Upper lobe of left lung (tissue), 6 donors: ENCODE measurements at regions not wholly inside any gene's neighbourhood (a gene's known extent, or its start where the extent isn't known, plus 50 kb on each side); places are given as distances from the start of the nearest gene placed in this dataset.

ENCODE experiments used
- ATAC-seq, 2 donors: fragments of 200-7000 bp; cut with Tn5 transposase; one replicate each; pipeline ENCODE4 v1.9.1; 2022; ENCODE audit warnings: mild to moderate bottlenecking in 2 of 2, moderate library complexity in 2 of 2; ENCODE audit not compliant: low FRiP score in 2 of 2
- DNase-seq, 2 donors: peaks; one replicate each; pipeline ENCODE4 v3.0.0-alpha.2; 2019 to 2020
- H3K27ac ChIP-seq, 4 donors: fragments of 200-600 bp; sonication (generic); one replicate each; pipeline ENCODE4 v1.5.1; 2016 to 2019
- H3K27me3 ChIP-seq, 4 donors: fragments of 200-600 bp; sonication (generic); one replicate each; pipeline ENCODE4 v1.5.1; 2017 to 2019
- H3K36me3 ChIP-seq, 4 donors: fragments of 200-600 bp; sonication (generic); one replicate each; pipeline ENCODE4 v1.5.1; 2016 to 2019
- H3K4me1 ChIP-seq, 4 donors: fragments of 200-600 bp; sonication (generic); one replicate each; pipeline ENCODE4 v1.5.1; 2018 to 2019
- H3K4me3 ChIP-seq, 4 donors: fragments of 200-600 bp; sonication (generic); one replicate each; pipeline ENCODE4 v1.5.1; 2017 to 2019; ENCODE audit warnings: mild to moderate bottlenecking in 2 of 4, moderate library complexity in 1 of 4
- H3K9me3 ChIP-seq, 4 donors: fragments of 200-600 bp; sonication (generic); one replicate each; pipeline ENCODE4 v1.5.1; 2018 to 2019
- CTCF ChIP-seq, 6 experiments: fragments of 450-650 bp in 4 of 6; fragments of 200-600 bp in 2 of 6; sonication (generic) in 2 of 6; IDR thresholded peaks; one replicate each; pipeline ENCODE4 v1.5.1; 2016 to 2019; ENCODE audit warnings: antibody characterized with exemption in 6 of 6
- EP300 ChIP-seq, 4 donors: sonication (generic); formaldehyde crosslinking; IDR thresholded peaks; one replicate each; pipeline ENCODE4 v1.5.1; 2017; ENCODE audit warnings: antibody characterized with exemption in 4 of 4, control low read depth in 2 of 4
- POLR2A ChIP-seq, 4 donors: fragments of 450-650 bp; IDR thresholded peaks; one replicate each; pipeline ENCODE4 v1.5.1; 2016 to 2017; ENCODE audit warnings: antibody characterized with exemption in 4 of 4, mild to moderate bottlenecking in 2 of 4
- POLR2AphosphoS5 ChIP-seq, 2 donors: sonication (generic); formaldehyde crosslinking; IDR thresholded peaks; one replicate each; pipeline ENCODE4 v1.5.1; 2017; ENCODE audit warnings: antibody characterized with exemption in 2 of 2
- WGBS, 2 donors: methylation state at CpG; one replicate each; pipeline ENCODE4 v1.1.5; 2017 to 2018; 5-methylcytosine and 5-hydroxymethylcytosine counted together
- donor health status: DM: no; HTN: no; CAD: no; lungs with moderate emphysema.
- donor health status: DM: no; HTN: yes; CAD: no; lungs with severe emphysema.

- DNase-seq (peak in 1 of 2 donors; percentile 50), ATAC-seq (peak; percentile 52 to 83)
- 20 to 30% methylated on average over 7 of the region's 7 CpGs for WGBS, 2 donors
Measured at GRCh38 chr12:4118017-4118510, 155.5 kb upstream of the CCND2 start.

GRCh38 chr12:4117386-4118016, 156.1 kb upstream of the CCND2 start:
- WGBS, 2 donors: 75 to 94% methylated on average over 10 to 12 of the region's 12 CpGs
- H3K27ac ChIP-seq: no peak overlapping the region
- no peak overlapping the region for H3K4me3 ChIP-seq
- DNase-seq (no peak), ATAC-seq (no peak)
- no peaks in the 10 kb centered on the region for H3K36me3 ChIP-seq
- H3K9me3 ChIP-seq: no peaks in the 10 kb centered on the region
- peaks cover 0 to 23% (median 12%) of the 10 kb centered on the region in 4 donors for H3K4me1 ChIP-seq
- no peaks in the 10 kb centered on the region for H3K27me3 ChIP-seq
- no peak for TF ChIP-seq CTCF (IDR thresholded peaks at IDR 0.05)
- TF ChIP-seq POLR2A (IDR thresholded peaks at IDR 0.05): no peak
- no peak for TF ChIP-seq EP300 (IDR thresholded peaks at IDR 0.05)
- no peak for TF ChIP-seq POLR2AphosphoS5 (IDR thresholded peaks at IDR 0.05)

More at GRCh38 chr12:4118017-4118510, 155.5 kb upstream of the CCND2 start:
- no peaks in the 10 kb centered on the region for H3K27me3 ChIP-seq
- peaks cover 0 to 23% (median 12%) of the 10 kb centered on the region in 4 donors for H3K4me1 ChIP-seq
- no peak for TF ChIP-seq POLR2AphosphoS5 (IDR thresholded peaks at IDR 0.05)
- no peak for TF ChIP-seq CTCF (IDR thresholded peaks at IDR 0.05)
- TF ChIP-seq EP300 (IDR thresholded peaks at IDR 0.05): no peak
- no peak for TF ChIP-seq POLR2A (IDR thresholded peaks at IDR 0.05)
- no peak overlapping the region for H3K4me3 ChIP-seq
- H3K9me3 ChIP-seq: no peaks in the 10 kb centered on the region
- H3K36me3 ChIP-seq: no peaks in the 10 kb centered on the region
- H3K27ac ChIP-seq: no peak overlapping the region

- Histone ChIP-seq H3K9me3 (no peaks in the 10 kb centered on the region), H3K27ac (no peak overlapping the region), H3K36me3 (no peaks in the 10 kb centered on the region), H3K4me3 (no peak overlapping the region), H3K27me3 (no peaks in the 10 kb centered on the region), H3K4me1 (peaks cover 0 to 23% (median 12%) of the 10 kb centered on the region in 4 donors)
- no peak for TF ChIP-seq POLR2A (IDR thresholded peaks at IDR 0.05)
- no peak for TF ChIP-seq EP300 (IDR thresholded peaks at IDR 0.05)
- no peak for TF ChIP-seq CTCF (IDR thresholded peaks at IDR 0.05)
- TF ChIP-seq POLR2AphosphoS5 (IDR thresholded peaks at IDR 0.05): no peak
- ATAC-seq (no peak), DNase-seq (no peak)
- WGBS, 2 donors: 52 to 59% methylated on average over 12 of the region's 12 CpGs
Measured at GRCh38 chr12:4116251-4117111, 157.1 kb upstream of the CCND2 start.

GRCh38 chr12:4115570-4115969, 158.0 kb upstream of the CCND2 start:
- no peaks in the 10 kb centered on the region for H3K9me3 ChIP-seq
- no peak overlapping the region for H3K27ac ChIP-seq
- WGBS, 2 donors: 47 to 60% methylated on average over 10 of the region's 10 CpGs
- no peak overlapping the region for H3K4me3 ChIP-seq
- H3K4me1 ChIP-seq: peaks cover 0 to 23% (median 12%) of the 10 kb centered on the region in 4 donors
- no peak for DNase-seq
- no peaks in the 10 kb centered on the region for H3K36me3 ChIP-seq
- TF ChIP-seq POLR2AphosphoS5 (IDR thresholded peaks at IDR 0.05) (no peak), EP300 (IDR thresholded peaks at IDR 0.05) (no peak)
- no peak for ATAC-seq
- no peaks in the 10 kb centered on the region for H3K27me3 ChIP-seq

GRCh38 chr12:4114986-4115385, 158.6 kb upstream of the CCND2 start:
- no peak overlapping the region for H3K4me3 ChIP-seq
- no peak for ATAC-seq
- peaks cover 0 to 23% (median 12%) of the 10 kb centered on the region in 4 donors for H3K4me1 ChIP-seq
- H3K36me3 ChIP-seq: no peaks in the 10 kb centered on the region
- 53 to 66% methylated on average over 5 to 7 of the region's 7 CpGs for WGBS, 2 donors
- TF ChIP-seq POLR2A (IDR thresholded peaks at IDR 0.05) (no peak), EP300 (IDR thresholded peaks at IDR 0.05) (no peak), POLR2AphosphoS5 (IDR thresholded peaks at IDR 0.05) (no peak), CTCF (IDR thresholded peaks at IDR 0.05) (no peak)
- H3K27me3 ChIP-seq: no peaks in the 10 kb centered on the region
- no peak overlapping the region for H3K27ac ChIP-seq
- DNase-seq: no peak
- no peaks in the 10 kb centered on the region for H3K9me3 ChIP-seq
